Transverse colon (tissue), 4 donors: ENCODE measurements at regions not wholly inside any gene's neighbourhood (a gene's known extent, or its start where the extent isn't known, plus 50 kb on each side); places are given as distances from the start of the nearest gene placed in this dataset.

ENCODE experiments used
- DNase-seq: peaks from one replicate; pipeline ENCODE4 v3.0.0-alpha.2; 2019
- H3K27ac ChIP-seq, 4 donors: fragments of 200-600 bp; sonication (generic); 2 replicates each; pipeline ENCODE4 v1.5.1; 2016 to 2018; ENCODE audit warnings: inconsistent platforms in 4 of 4
- H3K27me3 ChIP-seq: fragments of 200-600 bp; sonication (generic); 2 replicates; pipeline ENCODE4 v1.5.1; 2017; ENCODE audit warnings: inconsistent platforms
- H3K36me3 ChIP-seq, 4 donors: fragments of 200-600 bp; sonication (generic); 2 replicates each; pipeline ENCODE4 v1.5.1; 2017 to 2019; ENCODE audit warnings: inconsistent platforms in 4 of 4
- H3K4me1 ChIP-seq, 4 donors: fragments of 200-600 bp; sonication (generic); 2 replicates each; pipeline ENCODE4 v1.5.1; 2017 to 2020; ENCODE audit warnings: inconsistent platforms in 4 of 4
- H3K4me3 ChIP-seq, 4 donors: fragments of 200-600 bp; sonication (generic); 1 replicate in 1 of 4; 2 replicates in 3 of 4; pipeline versions ENCODE4 v1.5.1 to v1.6.1; 2017 to 2019; ENCODE audit warnings: inconsistent platforms in 4 of 4
- H3K9me3 ChIP-seq, 2 donors: fragments of 200-600 bp; sonication (generic); 2 replicates each; pipeline ENCODE4 v1.5.1; 2017 to 2019; ENCODE audit warnings: inconsistent platforms in 2 of 2
- CTCF ChIP-seq, 5 experiments: fragments of 200-600 bp in 3 of 5; fragments of 450-650 bp in 2 of 5; sonication (generic) in 3 of 5; IDR thresholded peaks; 1 replicate in 2 of 5; 2 replicates in 3 of 5; pipeline ENCODE4 v1.5.1; 2016 to 2017; ENCODE audit warnings: antibody characterized with exemption in 5 of 5, inconsistent platforms in 3 of 5, mild to moderate bottlenecking in 2 of 5, moderate library complexity in 1 of 5
- EP300 ChIP-seq: sonication (generic); formaldehyde crosslinking; IDR thresholded peaks from one replicate; pipeline ENCODE4 v1.6.1; 2017; ENCODE audit warnings: antibody characterized with exemption, low read depth
- POLR2A ChIP-seq: fragments of 450-650 bp; IDR thresholded peaks from one replicate; pipeline ENCODE4 v1.6.1; 2016; ENCODE audit warnings: antibody characterized with exemption, mild to moderate bottlenecking, moderate library complexity
- POLR2AphosphoS5 ChIP-seq, 3 donors: sonication (generic); formaldehyde crosslinking; IDR thresholded peaks; one replicate each; pipeline ENCODE4 v1.6.1; 2016; ENCODE audit warnings: antibody characterized with exemption in 3 of 3
- whole genome bisulfite sequencing, 2 donors: methylation state at CpG; one replicate each; pipeline ENCODE4 v1.1.5; 2018; ENCODE audit warnings: low coverage in 1 of 2; 5-methylcytosine and 5-hydroxymethylcytosine counted together
- in situ Hi-C, 4 donors: fragments of 200-750 bp; cut with MboI; loops; one replicate each; pipeline versions ENCODE4 v1.15.0 to v1.15.1; 2017; ENCODE audit warnings: low sequenced_read_pairs in 3 of 4, low pct_ligation_motif_present in 1 of 4, low pct_unique_long_range_greater_than_20kb in 1 of 4
- intact Hi-C: fragments of 100-400 bp; cut with DNase I; formaldehyde crosslinking; loops from one replicate; pipeline ENCODE4 v1.15.1; 2023; ENCODE audit warnings: low total_unique reads

DNA sequence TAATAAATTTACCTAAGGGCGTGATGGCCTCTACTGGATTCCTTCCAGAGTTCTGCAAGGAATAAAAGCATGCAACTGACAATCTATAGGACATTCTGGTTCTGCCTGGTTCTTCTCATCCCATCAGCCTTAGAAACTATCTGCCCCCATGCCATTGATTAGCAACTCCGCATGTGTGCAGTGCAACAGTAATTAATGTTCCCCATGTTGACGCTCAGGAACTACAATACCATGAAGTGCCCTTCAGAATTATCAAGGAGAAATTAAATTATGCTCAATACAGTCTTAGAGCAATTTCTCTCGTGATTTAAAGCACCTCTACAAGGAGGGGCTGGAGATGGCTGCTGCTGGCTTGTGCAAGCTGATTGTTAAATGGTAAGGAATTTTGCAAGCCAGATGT is 61.7 kb upstream of the MAP4K3 start:
- WGBS, 2 donors = 90 to 96% methylated on average over 2 to 4 of the region's 4 CpGs
- no peak for TF ChIP-seq CTCF (IDR thresholded peaks at IDR 0.05)
- TF ChIP-seq POLR2A = no peak
- TF ChIP-seq POLR2AphosphoS5 (IDR thresholded peaks at IDR 0.05) = no peak
- no peak for TF ChIP-seq EP300
- Histone ChIP-seq H3K4me1 (peaks cover 0 to 24% (median 6%) of the 10 kb centered on the region in 4 donors), H3K9me3 (no peaks in the 10 kb centered on the region), H3K27ac (no peak overlapping the region), H3K4me3 (no peak overlapping the region), H3K36me3 (no peaks in the 10 kb centered on the region), H3K27me3 (no peaks in the 10 kb centered on the region)
- DNase-seq = no peak
- intact Hi-C loops = no loop called here
- in situ Hi-C loops = no loop called here

GRCh38 chr2:39499336-39499735 is 62.3 kb upstream of the MAP4K3 start:
- WGBS, 2 donors = 84 to 89% methylated on average over 2 of the region's 2 CpGs
- no peak overlapping the region for H3K27ac ChIP-seq

DNA sequence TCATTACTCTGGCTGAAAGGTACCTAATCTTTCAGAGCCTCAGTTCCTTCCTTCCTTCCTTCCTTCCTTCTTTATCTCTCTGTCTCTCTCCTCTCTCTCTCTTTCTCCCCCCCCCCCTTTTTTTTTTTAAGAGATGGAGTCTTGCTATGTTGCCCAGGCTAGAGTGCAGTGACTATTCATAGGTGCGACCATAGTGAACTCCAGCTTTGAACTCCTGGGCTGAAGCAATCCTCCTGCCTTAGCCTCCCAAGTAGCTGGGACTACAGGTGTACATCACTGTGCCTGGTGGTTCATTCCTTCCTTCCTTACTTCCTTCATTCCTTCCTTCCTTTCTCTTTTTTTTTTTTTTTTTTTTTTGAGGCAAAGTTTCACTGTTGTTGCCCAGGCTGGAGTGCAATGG is 64.3 kb upstream of the MAP4K3 start:
- H3K27ac ChIP-seq = no peak overlapping the region
- H3K4me1 ChIP-seq = peaks cover 0 to 36% (median 13%) of the 10 kb centered on the region in 4 donors

More at GRCh38 chr2:39499336-39499735, 62.3 kb upstream of the MAP4K3 start:
- TF ChIP-seq POLR2AphosphoS5 (IDR thresholded peaks at IDR 0.05) (no peak), POLR2A (no peak), CTCF (IDR thresholded peaks at IDR 0.05) (no peak), EP300 (no peak)
- DNase-seq = no peak
- Histone ChIP-seq H3K36me3 (no peaks in the 10 kb centered on the region), H3K27me3 (no peaks in the 10 kb centered on the region), H3K4me1 (peaks cover 0 to 29% (median 6%) of the 10 kb centered on the region in 4 donors), H3K4me3 (no peak overlapping the region), H3K9me3 (no peaks in the 10 kb centered on the region)
- intact Hi-C loops = no loop called here
- in situ Hi-C loops = no loop called here

GRCh38 chr2:39503277-39503676 is 66.2 kb upstream of the MAP4K3 start:
- 88% methylated on average over 2 of the region's 2 CpGs; no CpG with 5 or more reads in 1 of the 2 donors for WGBS, 2 donors
- Histone ChIP-seq H3K27ac (peak overlapping the region in 1 of 4 donors; percentile 58), H3K4me1 (peaks cover 4 to 37% (median 16%) of the 10 kb centered on the region in 4 donors)

More for the DNA sequence above, 64.3 kb upstream of the MAP4K3 start:
- Histone ChIP-seq H3K27me3 (no peaks in the 10 kb centered on the region), H3K9me3 (no peaks in the 10 kb centered on the region), H3K4me3 (no peak overlapping the region), H3K36me3 (no peaks in the 10 kb centered on the region)
- no peak for DNase-seq
- no peak for TF ChIP-seq POLR2A
- no peak for TF ChIP-seq CTCF (IDR thresholded peaks at IDR 0.05)
- no peak for TF ChIP-seq POLR2AphosphoS5 (IDR thresholded peaks at IDR 0.05)
- no peak for TF ChIP-seq EP300
- intact Hi-C loops = no loop called here
- 93 to 100% methylated on average over 1 of the region's 1 CpG for WGBS, 2 donors
- in situ Hi-C loops = no loop called here

More at GRCh38 chr2:39503277-39503676, 66.2 kb upstream of the MAP4K3 start:
- no peak for DNase-seq
- TF ChIP-seq POLR2AphosphoS5 (IDR thresholded peaks at IDR 0.05) (no peak), POLR2A (no peak), EP300 (no peak), CTCF (IDR thresholded peaks at IDR 0.05) (no peak)
- Histone ChIP-seq H3K4me3 (no peak overlapping the region), H3K27me3 (no peaks in the 10 kb centered on the region), H3K9me3 (no peaks in the 10 kb centered on the region), H3K36me3 (no peaks in the 10 kb centered on the region)
- in situ Hi-C loops = no loop called here
- intact Hi-C loops = no loop called here
